SK-N-MC (cell line): ENCODE measurements at regions not wholly inside any gene's neighbourhood (a gene's known extent, or its start where the extent isn't known, plus 50 kb on each side); places are given as distances from the start of the nearest gene placed in this dataset.

Source experiments
- DNase-seq: peaks from one replicate; pipeline ENCODE4 v3.0.0-alpha.2; 2011; ENCODE audit warnings: low read depth, low spot score
- H3K27ac ChIP-seq: fragments of 200-600 bp; sonication (generic); 2 replicates; pipeline ENCODE4 v1.5.1; 2016; ENCODE audit warnings: mixed run types
- H3K36me3 ChIP-seq: fragments of 200-600 bp; sonication (generic); 2 replicates; pipeline ENCODE4 v1.6.1; 2017; ENCODE audit warnings: antibody characterized with exemption, low read length, mixed read lengths; ENCODE audit not compliant: insufficient read depth
- H3K4me3 ChIP-seq: fragments of 200-600 bp; sonication (generic); 2 replicates; pipeline ENCODE4 v1.5.1; 2016
- H3K9ac ChIP-seq: fragments of 200-600 bp; sonication (generic); 2 replicates; pipeline ENCODE4 v1.8.0; 2017; ENCODE audit warnings: mixed run types, mixed read lengths; ENCODE audit not compliant: insufficient read length
- H3K9me3 ChIP-seq: fragments of 200-600 bp; sonication (generic); 2 replicates; pipeline ENCODE4 v1.6.1; 2017; ENCODE audit warnings: low read depth, mild to moderate bottlenecking, antibody characterized with exemption, low read length, moderate library complexity, mixed read lengths
- EZH2 ChIP-seq: fragments of 200-600 bp; sonication (generic); IDR thresholded peaks from one replicate; pipeline ENCODE4 v1.6.1; 2017; ENCODE audit warnings: antibody characterized with exemption
- FOXP2 ChIP-seq: optimal IDR thresholded peaks from 2 replicates; pipeline ENCODE3; 2011; ENCODE audit warnings: mild to moderate bottlenecking, moderate library complexity; ENCODE audit not compliant: insufficient read depth; ENCODE audit errors: extremely low read length, control extremely low read depth
- POLR2AphosphoS5 ChIP-seq: IDR thresholded peaks from 2 replicates; pipeline ENCODE4 v1.6.1; 2012; ENCODE audit warnings: mild to moderate bottlenecking, low read depth, low read length, borderline replicate concordance

GRCh38 chr20:50321797-50322480 lies 131.3 kb downstream of the CEBPB start:
- TF ChIP-seq FOXP2 (no peak), POLR2AphosphoS5 (no peak), EZH2 (no peak)
- Histone ChIP-seq H3K9me3 (no peaks in the 10 kb centered on the region), H3K4me3 (no peak overlapping the region), H3K27ac (no peak overlapping the region), H3K9ac (no peak overlapping the region), H3K36me3 (no peaks in the 10 kb centered on the region)
- DNase-seq: no peak

DNA sequence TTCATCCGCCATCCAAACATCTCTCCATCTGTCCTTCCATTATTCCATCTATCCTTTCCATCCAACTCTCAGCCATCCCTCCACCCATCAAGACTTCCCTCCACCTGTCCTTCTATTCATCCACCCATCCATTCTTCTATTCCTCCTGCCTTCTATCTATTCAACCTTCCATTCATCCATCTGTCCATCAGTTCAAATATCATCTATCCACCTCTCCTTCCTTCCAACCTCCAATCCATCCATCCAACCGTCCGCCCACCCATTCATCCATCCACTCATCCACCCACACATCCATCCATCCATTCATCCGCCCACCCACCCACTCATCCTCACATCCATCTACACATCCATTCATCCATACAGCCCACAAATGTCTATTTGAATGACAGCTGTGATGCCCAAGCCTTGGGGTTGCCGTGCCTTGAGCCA lies 132.1 kb downstream of the CEBPB start:
- no peaks in the 10 kb centered on the region for H3K9me3 ChIP-seq
- no peak overlapping the region for H3K4me3 ChIP-seq
- no peak for DNase-seq
- no peaks in the 10 kb centered on the region for H3K36me3 ChIP-seq
- TF ChIP-seq FOXP2: no peak
- TF ChIP-seq EZH2: no peak
- TF ChIP-seq POLR2AphosphoS5: no peak
- no peak overlapping the region for H3K9ac ChIP-seq
- H3K27ac ChIP-seq: no peak overlapping the region

DNA sequence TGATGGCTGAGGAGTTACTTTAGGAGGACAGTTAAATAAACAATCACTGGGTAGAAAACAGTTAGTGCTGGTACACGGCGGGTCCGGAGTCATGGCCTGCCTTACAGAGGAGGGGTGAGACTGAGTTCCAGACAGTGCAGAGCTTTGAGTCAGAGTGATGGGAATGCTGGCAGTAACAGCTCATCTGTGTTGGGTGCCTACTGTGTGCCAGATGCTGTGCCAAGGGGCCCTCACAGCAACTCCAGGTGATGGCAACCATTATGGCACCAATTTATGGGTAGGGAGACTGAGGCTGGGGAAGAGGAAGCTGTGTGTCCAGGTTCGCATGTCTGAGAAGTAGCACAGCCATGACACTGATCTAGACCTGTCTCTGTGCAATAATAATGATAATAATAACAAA lies 132.6 kb downstream of the CEBPB start:
- Histone ChIP-seq H3K27ac (no peak overlapping the region), H3K9ac (no peak overlapping the region), H3K9me3 (no peaks in the 10 kb centered on the region), H3K36me3 (no peaks in the 10 kb centered on the region), H3K4me3 (no peak overlapping the region)
- DNase-seq: no peak
- TF ChIP-seq POLR2AphosphoS5: no peak
- no peak for TF ChIP-seq EZH2
- TF ChIP-seq FOXP2: no peak

DNA sequence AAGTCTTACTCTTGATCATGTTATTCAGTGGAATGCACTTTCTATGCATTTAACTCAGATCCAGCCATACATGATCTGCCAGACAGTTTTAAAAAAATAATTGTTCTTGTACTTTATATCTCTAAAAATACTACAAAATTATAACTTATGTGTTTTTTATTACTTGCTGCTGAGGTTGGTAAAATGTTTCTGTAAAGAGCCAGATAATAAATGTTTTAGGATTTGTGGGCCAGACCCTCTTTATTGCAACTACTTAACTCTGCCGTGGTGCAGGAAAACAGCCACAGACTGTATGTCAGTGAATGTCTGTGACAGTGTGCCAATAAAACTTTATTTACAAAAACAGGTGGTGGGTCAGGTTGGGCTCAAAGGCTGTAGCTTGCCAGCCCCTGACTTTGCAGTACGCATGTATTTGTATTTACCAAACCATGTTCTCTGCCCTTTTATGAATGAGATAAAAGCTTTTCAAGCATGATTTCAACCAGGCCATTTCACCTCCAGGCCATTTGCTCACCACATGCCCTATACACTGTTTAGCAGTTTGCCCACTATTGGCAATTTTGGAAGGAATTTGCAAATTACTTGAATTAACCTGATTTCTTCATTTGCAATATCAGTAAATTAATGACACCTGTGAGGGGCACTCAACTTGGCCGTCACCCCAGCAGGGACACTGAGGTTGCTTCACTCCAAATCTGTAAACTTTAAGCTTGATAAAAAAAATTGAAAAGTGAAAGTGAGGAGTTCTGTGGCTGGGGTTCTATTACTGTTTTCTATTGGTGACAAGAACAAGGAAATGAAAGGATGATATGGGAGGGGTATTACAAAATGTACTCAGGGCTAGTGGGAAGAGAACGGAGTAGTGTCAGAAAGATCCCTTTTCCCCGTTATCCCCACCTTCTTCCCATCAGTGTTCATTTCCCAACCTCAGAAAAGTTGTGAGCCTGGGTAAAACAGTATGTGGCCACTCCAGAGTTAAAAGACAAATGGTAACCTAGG lies 133.4 kb downstream of the CEBPB start:
- no peaks in the 10 kb centered on the region for H3K9me3 ChIP-seq
- H3K27ac ChIP-seq: no peak overlapping the region
- H3K4me3 ChIP-seq: no peak overlapping the region
- H3K9ac ChIP-seq: no peak overlapping the region
- no peak for TF ChIP-seq POLR2AphosphoS5
- no peak for TF ChIP-seq EZH2
- no peak for TF ChIP-seq FOXP2
- no peak for DNase-seq
- H3K36me3 ChIP-seq: no peaks in the 10 kb centered on the region

GRCh38 chr20:50325215-50325614 lies 134.6 kb downstream of the CEBPB start:
- DNase-seq: no peak
- Histone ChIP-seq H3K27ac (no peak overlapping the region), H3K4me3 (no peak overlapping the region), H3K9me3 (no peaks in the 10 kb centered on the region), H3K9ac (no peak overlapping the region), H3K36me3 (no peaks in the 10 kb centered on the region)
- TF ChIP-seq FOXP2 (no peak), EZH2 (no peak), POLR2AphosphoS5 (no peak)

DNA sequence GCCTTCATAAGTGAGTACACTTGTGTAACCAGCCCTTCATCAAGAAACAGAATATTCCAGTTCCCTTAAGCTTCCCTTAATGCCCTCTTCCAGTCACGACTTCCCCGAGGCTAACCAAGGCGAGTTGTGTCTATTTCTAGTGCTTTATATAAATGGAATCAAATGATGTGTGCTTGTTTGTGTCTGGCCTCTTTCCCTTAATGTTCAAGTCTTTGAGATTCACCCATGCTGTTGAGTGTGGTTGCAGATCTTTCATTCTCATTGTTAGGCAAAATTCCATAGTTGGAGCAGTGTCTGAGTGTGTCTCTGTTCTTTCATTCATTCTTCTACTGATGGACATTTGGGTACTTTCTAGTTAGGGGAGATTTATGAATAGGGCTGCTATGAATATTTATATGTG lies 135.0 kb downstream of the CEBPB start:
- no peak for TF ChIP-seq EZH2
- TF ChIP-seq POLR2AphosphoS5: no peak
- no peak for TF ChIP-seq FOXP2

GRCh38 chr20:50327666-50328065 lies 137.0 kb downstream of the CEBPB start:
- no peak overlapping the region for H3K9ac ChIP-seq
- H3K36me3 ChIP-seq: no peaks in the 10 kb centered on the region
- DNase-seq: no peak
- H3K9me3 ChIP-seq: no peaks in the 10 kb centered on the region
- no peak overlapping the region for H3K27ac ChIP-seq
- TF ChIP-seq POLR2AphosphoS5 (no peak), FOXP2 (no peak), EZH2 (no peak)
- no peak overlapping the region for H3K4me3 ChIP-seq

More for the DNA sequence above, 135.0 kb downstream of the CEBPB start:
- no peak overlapping the region for H3K4me3 ChIP-seq
- no peaks in the 10 kb centered on the region for H3K9me3 ChIP-seq
- no peak for DNase-seq
- no peak overlapping the region for H3K9ac ChIP-seq
- no peaks in the 10 kb centered on the region for H3K36me3 ChIP-seq
- H3K27ac ChIP-seq: no peak overlapping the region

DNA sequence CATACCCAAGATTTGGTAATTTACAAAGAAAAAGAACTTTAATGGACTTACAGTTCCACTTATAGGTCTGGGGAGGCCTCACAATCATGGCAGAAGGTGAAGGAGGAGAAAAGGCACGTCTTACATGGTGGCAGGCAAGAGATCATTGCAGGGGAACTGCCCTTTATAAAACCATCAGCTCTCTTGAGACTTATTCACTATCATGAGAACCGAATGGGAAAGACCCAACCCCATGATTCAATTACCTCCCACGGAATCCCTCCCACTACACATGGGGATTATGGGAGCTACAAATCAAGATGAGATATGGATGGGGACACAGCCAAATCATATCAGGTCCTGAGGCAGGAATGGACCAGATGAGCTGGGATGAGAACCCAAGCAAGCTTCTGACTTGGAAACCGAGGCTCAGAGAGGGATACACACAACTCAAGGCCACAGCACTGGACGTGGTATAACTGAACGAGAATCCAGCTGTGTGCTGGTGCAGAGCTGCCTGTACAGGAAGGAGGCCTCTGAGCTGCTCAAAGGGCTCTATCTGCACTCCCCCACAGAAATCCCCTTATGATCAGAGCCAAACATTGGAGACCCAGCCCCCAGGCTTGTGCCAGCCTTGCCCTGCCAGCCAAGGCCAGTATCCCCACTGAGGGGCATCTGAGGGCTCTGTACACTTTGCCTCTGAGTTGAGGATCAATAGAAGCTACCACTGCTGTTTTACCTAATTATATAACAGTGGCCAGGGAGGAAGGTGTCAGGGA lies 137.8 kb downstream of the CEBPB start:
- no peak for TF ChIP-seq EZH2
- TF ChIP-seq FOXP2: no peak
- no peak for TF ChIP-seq POLR2AphosphoS5
- Histone ChIP-seq H3K36me3 (no peaks in the 10 kb centered on the region), H3K9ac (no peak overlapping the region), H3K9me3 (no peaks in the 10 kb centered on the region), H3K4me3 (no peak overlapping the region), H3K27ac (no peak overlapping the region)
- no peak for DNase-seq
